ENCODE measurements at regions not wholly inside any gene's neighbourhood (a gene's known extent, or its start where the extent isn't known, plus 50 kb on each side); places are given as distances from the start of the nearest gene placed in this dataset.

- Histone ChIP-seq H3K4me3 (ENCODE audit: low read depth, low read length) (no peak overlapping the region), H3K27ac (ENCODE audit: extremely low read depth, low read depth, low read length) (no peak overlapping the region), H3K4me1 (ENCODE audit: control insufficient read depth, insufficient read depth, low read length) (peaks cover 11% of the 10 kb centered on the region), H3K36me3 (ENCODE audit: control insufficient read depth in 2 of 2, insufficient read depth in 1 of 2, low read length in 2 of 2) (no peaks in the 10 kb centered on the region), H3K9me3 (ENCODE audit: control insufficient read depth, insufficient read depth, low read depth, low read length) (no peaks in the 10 kb centered on the region)
- TF ChIP-seq PATZ1 (tag by site-specific recombination; IDR thresholded peaks at IDR 0.05) (no peak), ZBTB49 (tag by site-specific recombination; IDR thresholded peaks at IDR 0.05; ENCODE audit: low read depth) (no peak), ZNF549 (tag by site-specific recombination; IDR thresholded peaks at IDR 0.05) (no peak), ZNF214 (tag by site-specific recombination; IDR thresholded peaks at IDR 0.05; ENCODE audit: borderline replicate concordance) (no peak), ZNF473 (tag by site-specific recombination; IDR thresholded peaks at IDR 0.05) (no peak)
- ChIA-PET POLR2A (no interaction called here), CTCF (no interaction called here)
Observed at GRCh38 chr21:32082466-32082865, 196.4 kb downstream of the MIS18A start.

GRCh38 chr21:32073593-32073992 is 200.8 kb downstream of the HUNK start:
- Histone ChIP-seq H3K9me3 (ENCODE audit: control insufficient read depth, insufficient read depth, low read depth, low read length) (no peaks in the 10 kb centered on the region), H3K36me3 (ENCODE audit: control insufficient read depth in 2 of 2, insufficient read depth in 1 of 2, low read length in 2 of 2) (no peaks in the 10 kb centered on the region), H3K27ac (ENCODE audit: extremely low read depth, low read depth, low read length) (no peak overlapping the region), H3K4me1 (ENCODE audit: control insufficient read depth, insufficient read depth, low read length) (no peaks in the 10 kb centered on the region), H3K4me3 (ENCODE audit: low read depth, low read length) (no peak overlapping the region)
- TF ChIP-seq ZNF426 (tag by site-specific recombination; IDR thresholded peaks at IDR 0.05) (no peak), ZNF423 (tag by site-specific recombination; IDR thresholded peaks at IDR 0.05) (no peak), PRDM6 (tag by site-specific recombination; IDR thresholded peaks at IDR 0.05) (no peak), ZNF280D (tag by site-specific recombination; IDR thresholded peaks at IDR 0.05) (no peak), ZNF558 (tag by site-specific recombination; IDR thresholded peaks at IDR 0.05) (no peak), ZXDB (tag by site-specific recombination; IDR thresholded peaks at IDR 0.05) (no peak), ZNF280C (tag by site-specific recombination; IDR thresholded peaks at IDR 0.05) (no peak), INSM2 (tag by site-specific recombination; IDR thresholded peaks at IDR 0.05) (no peak), ZNF132 (tag by site-specific recombination; IDR thresholded peaks at IDR 0.05; ENCODE audit: borderline replicate concordance) (no peak)
- CTCF ChIA-PET: interaction anchor here (0.6 to 1.1 kb wide), 2 partner anchors 23 to 527 kb away, joined by 3 to 4 read pairs; no protein-coding TSS in a partner anchor
- POLR2A ChIA-PET: no interaction called here
